HG03196 (cell line): ENCODE measurements at regions not wholly inside any gene's neighbourhood (a gene's known extent, or its start where the extent isn't known, plus 50 kb on each side); places are given as distances from the start of the nearest gene placed in this dataset.
"Not testable (repeated sequence)": the region's sequence is repeated elsewhere in the genome, so short reads cannot be mapped to it uniquely, and the experiment has no call there.

Source experiments
- ATAC-seq: cut with Tn5 transposase; IDR thresholded peaks from one replicate; pipeline ENCODE4 v1.9.1; 2021; ENCODE audit not compliant: unreplicated experiment

- ATAC-seq, result no peak
Measured at GRCh38 chr22:22060200-22061084, 77.9 kb upstream of the TOP3B start.

- no peak for ATAC-seq
Measured at GRCh38 chr22:22059291-22060002, 76.9 kb upstream of the TOP3B start.

DNA sequence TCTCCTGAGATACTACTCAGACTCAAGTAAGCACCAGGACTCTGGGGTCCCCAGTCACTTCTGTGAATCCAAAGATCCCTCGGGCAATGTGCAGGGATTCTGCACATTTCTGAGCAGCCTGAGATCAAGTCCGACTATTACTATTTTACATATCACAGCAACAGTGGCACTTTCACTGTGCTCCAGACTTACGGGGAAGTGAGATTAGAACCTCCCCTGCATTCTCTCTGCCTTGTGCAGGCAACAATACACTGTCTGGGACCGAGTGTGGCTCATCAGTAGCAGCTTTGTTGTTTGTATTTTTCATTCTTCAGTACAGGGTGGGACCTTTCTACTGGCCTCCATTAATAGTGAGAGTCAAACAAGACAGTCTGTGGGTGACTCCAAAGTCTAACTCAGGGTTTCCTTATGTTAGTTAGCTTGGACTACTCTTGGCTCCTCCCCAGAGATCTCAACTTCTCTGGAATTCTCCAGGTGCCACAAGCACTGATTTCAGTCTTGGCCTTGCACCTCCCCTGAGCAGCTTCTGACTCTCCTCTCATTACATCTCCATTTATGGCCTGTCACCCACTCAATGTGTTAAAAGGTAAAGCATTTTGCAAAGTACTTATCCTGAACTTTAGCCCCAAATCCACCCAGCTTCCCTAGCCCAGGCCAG, 76.2 kb upstream of the TOP3B start:
- ATAC-seq, result no peak

- ATAC-seq, result no peak
Measured at GRCh38 chr22:22057617-22058378, 75.2 kb upstream of the TOP3B start.

DNA sequence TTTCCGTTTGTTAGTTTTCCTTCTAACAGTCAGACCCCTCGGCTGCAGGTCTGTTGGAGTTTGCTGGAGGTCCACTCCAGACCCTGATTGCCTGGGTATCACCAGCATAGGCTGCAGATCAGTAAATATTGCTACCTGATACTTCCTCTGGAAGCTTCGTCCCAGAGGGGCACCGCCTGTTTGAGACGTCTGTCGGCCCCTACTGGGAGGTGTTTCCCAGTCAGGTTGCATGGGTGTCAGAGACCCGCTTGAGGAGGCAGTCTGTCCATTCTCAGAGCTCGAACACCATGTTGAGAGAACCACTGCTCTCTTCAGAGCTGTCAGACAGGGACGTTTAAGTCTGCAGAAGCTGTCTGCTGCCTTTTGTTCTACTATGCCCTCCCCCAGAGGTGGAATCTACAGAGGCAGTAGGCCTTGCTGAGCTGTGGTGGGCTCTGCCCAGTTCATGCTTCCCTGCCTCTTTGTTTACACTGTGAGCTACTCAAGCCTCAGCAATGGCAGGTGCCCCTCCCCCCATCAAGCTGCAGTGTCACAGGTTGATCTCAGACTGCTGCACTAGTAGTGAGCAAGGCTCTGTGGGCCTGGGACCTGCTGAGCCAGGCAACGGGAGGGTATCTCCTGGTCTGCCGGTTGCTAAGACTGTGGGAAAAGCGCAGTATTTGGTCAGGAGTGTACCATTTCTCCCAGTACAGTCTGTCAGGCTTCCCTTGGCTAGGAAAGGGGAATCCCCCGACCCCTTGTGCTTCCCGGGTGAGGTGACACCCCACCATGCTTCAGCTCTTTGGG, 74.4 kb upstream of the TOP3B start:
- ATAC-seq, result not testable (repeated sequence)

- not testable (repeated sequence) for ATAC-seq
Measured at GRCh38 chr22:22052548-22053139, 70.1 kb upstream of the TOP3B start.

- not testable (repeated sequence) for ATAC-seq
Measured at GRCh38 chr22:22051032-22051431, 68.4 kb upstream of the TOP3B start.

GRCh38 chr22:22050141-22050775, 67.7 kb upstream of the TOP3B start:
- no peak for ATAC-seq

DNA sequence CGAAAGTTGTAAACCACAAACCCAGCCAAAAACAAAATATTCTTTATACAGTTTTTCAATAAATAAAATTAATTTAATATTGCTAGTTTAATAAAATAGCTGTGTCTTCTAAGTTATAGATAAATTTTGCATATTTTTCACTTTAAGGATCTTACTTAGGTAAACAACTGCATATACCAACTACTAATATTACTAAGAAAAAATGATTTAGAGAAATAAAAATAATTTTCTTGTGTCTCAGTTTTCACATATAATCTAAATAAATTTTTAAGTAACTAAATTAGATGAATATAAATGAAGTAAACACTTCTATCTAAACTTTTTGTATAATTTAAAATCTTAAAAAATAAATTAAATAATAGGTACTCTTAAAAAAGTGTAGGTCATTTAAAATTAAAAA, 67.1 kb upstream of the TOP3B start:
- ATAC-seq, result no peak

GRCh38 chr22:22048981-22049531, 66.5 kb upstream of the TOP3B start:
- no peak for ATAC-seq

GRCh38 chr22:22048318-22048942, 65.8 kb upstream of the TOP3B start:
- no peak for ATAC-seq

DNA sequence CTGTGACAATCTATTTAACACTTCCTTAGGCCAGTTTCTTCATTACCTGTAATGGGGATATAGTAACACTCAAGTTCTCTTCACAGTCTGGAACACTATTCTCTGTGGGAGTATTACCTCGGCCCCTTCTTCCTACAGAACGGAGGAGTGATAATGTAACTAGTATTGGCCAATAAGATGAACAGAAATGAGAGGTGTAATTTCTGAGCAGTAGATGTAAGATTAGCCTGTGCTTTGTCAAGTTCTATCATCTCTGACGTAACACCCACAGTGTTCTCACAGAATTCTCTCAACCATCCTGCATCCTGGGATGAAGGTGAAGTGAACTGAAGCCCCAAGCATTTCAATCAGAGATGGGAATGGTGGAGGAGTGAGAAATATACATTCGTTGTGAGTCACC, 65.2 kb upstream of the TOP3B start:
- ATAC-seq, result no peak

GRCh38 chr22:22047266-22047665, 64.7 kb upstream of the TOP3B start:
- ATAC-seq, result no peak

- ATAC-seq, result no peak
Measured at GRCh38 chr22:22046370-22046769, 63.8 kb upstream of the TOP3B start.

GRCh38 chr22:22045571-22046335, 63.2 kb upstream of the TOP3B start:
- no peak for ATAC-seq

DNA sequence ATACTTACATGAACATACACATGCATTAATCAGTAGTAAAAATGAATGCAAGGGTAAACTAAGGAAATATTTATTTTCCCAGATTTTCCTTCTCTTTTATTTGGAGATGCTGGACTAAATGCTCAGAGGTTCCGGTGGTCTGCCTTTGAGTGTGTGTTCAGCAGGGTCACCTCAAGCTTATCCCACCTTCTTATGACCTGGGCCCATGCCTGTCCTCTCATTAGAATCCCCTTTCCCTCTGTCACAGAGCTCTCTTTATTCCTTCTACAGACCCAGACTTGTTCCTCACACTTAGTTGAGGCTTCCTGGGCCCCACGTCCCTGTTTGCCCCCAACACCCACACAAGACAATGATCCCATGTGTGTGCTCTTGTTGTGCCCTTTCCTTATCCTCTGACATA, 61.6 kb upstream of the TOP3B start:
- no peak for ATAC-seq

DNA sequence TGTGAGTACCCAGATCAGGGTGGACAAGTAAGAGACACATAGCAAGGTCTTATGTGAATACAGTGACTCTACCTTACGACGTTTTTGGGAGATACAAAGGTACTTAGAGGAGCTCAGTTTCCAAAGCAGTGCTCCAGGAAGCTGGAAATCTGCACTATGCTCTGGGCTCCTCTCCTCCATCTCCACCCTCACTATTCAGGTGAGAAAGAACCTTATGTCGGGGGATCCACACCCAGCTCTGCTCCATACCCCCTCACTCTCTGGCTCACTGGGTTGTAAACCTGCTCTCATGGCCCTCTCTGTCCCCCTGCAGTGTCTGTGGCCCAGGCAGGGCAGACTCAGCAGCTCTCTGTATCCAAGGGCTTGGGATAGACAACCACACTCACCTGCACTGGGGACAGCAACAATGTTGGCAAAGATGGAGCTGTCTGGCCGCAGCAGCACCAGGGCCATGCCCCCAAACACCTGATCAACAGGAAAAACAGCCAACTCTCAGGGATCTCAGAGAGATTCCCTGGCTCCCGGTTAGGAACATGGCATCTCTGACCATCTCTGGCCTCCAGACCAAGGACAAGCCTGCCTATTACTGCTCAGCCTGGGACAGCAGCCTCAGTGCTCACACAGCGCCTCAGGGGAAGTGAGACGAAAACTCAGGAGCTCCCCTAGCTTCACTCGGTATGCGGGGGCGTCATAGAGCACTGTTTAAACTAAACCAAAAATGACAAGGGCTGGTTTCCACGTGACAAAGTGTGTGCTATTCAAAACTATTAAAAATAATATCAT, 60.9 kb upstream of the TOP3B start:
- ATAC-seq, result no peak
